Body of pancreas (tissue), 4 donors: ENCODE measurements at regions not wholly inside any gene's neighbourhood (a gene's known extent, or its start where the extent isn't known, plus 50 kb on each side); places are given as distances from the start of the nearest gene placed in this dataset.

Experiments used
- CTCF ChIP-seq, 7 experiments: fragments of 450-650 bp in 4 of 7; fragments of 200-600 bp in 3 of 7; sonication (generic) in 3 of 7; IDR thresholded peaks; one replicate each; pipeline ENCODE4 v1.5.1; 2016 to 2019; ENCODE audit warnings: antibody characterized with exemption in 7 of 7
- POLR2A ChIP-seq, 3 donors: fragments of 450-650 bp; IDR thresholded peaks; one replicate each; pipeline ENCODE4 v1.6.1; 2016; ENCODE audit warnings: antibody characterized with exemption in 3 of 3, mild to moderate bottlenecking in 2 of 3

GRCh38 chr14:26293909-26294308, 303.9 kb downstream of the NOVA1 start:
- no peak for TF ChIP-seq CTCF (IDR thresholded peaks at IDR 0.05)
- no peak for TF ChIP-seq POLR2A (IDR thresholded peaks at IDR 0.05)
